ENCODE measurements at regions not wholly inside any gene's neighbourhood (a gene's known extent, or its start where the extent isn't known, plus 50 kb on each side); places are given as distances from the start of the nearest gene placed in this dataset.

GRCh38 chr4:179748837-179749236, 2306.6 kb upstream of the AGA start:
- TF ChIP-seq CTCF (IDR thresholded peaks at IDR 0.05 in 4 of 5, conservative IDR thresholded peaks at IDR 0.05 in 1 of 5) (no peak), POLR2A (IDR thresholded peaks at IDR 0.05) (no peak)

Measured in gastrocnemius medialis (tissue), 4 donors.